ENCODE measurements at regions not wholly inside any gene's neighbourhood (a gene's known extent, or its start where the extent isn't known, plus 50 kb on each side); places are given as distances from the start of the nearest gene placed in this dataset.
"Not testable (repeated sequence)": the region's sequence is repeated elsewhere in the genome, so short reads cannot be mapped to it uniquely, and the experiment has no call there.

GRCh38 chr2:167783261-167784083 lies 463.9 kb downstream of the STK39 start:
- H3K9me3 ChIP-seq: no peaks in the 10 kb centered on the region
- no peaks in the 10 kb centered on the region for H3K4me1 ChIP-seq
- H3K36me3 ChIP-seq: no peaks in the 10 kb centered on the region
- DNase-seq (ENCODE audit: low spot score): no peak
- H3K27ac ChIP-seq: no peak overlapping the region
- no peaks in the 10 kb centered on the region for H3K27me3 ChIP-seq
- no peak for TF ChIP-seq CTCF (IDR thresholded peaks at IDR 0.05)
- H3K4me3 ChIP-seq: no peak overlapping the region

DNA sequence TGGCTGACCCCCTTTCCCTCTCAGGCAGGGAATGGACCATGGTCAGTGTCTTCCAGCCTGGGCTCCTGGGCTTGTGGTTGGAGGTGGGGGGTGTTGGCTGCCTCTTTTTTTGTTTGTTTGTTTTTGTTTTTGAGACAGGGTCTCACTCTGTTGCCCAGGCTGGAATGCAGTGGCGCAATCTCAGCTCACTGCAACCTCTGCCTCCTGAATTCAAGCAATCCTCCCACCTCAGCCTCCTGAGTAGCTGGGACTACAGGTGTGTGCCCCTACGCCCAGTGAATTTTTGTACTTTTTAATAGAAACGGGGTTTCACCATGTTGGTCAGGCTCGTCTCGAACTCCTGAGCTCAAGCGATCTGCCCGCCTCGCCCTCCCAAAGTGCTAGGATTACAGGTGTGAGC lies 465.8 kb downstream of the STK39 start:
- H3K4me3 ChIP-seq; DNase-seq (ENCODE audit: low spot score); H3K4me1 ChIP-seq; H3K9me3 ChIP-seq; H3K36me3 ChIP-seq; H3K27me3 ChIP-seq; H3K27ac ChIP-seq: not testable (repeated sequence)

- H3K4me1 ChIP-seq: no peaks in the 10 kb centered on the region
- no peaks in the 10 kb centered on the region for H3K36me3 ChIP-seq
- no peak overlapping the region for H3K4me3 ChIP-seq
- no peaks in the 10 kb centered on the region for H3K27me3 ChIP-seq
- no peaks in the 10 kb centered on the region for H3K9me3 ChIP-seq
- TF ChIP-seq CTCF (IDR thresholded peaks at IDR 0.05): no peak
- no peak for DNase-seq (ENCODE audit: low spot score)
- no peak overlapping the region for H3K27ac ChIP-seq
Measured at GRCh38 chr2:167776359-167776758, 471.0 kb downstream of the STK39 start.

DNA sequence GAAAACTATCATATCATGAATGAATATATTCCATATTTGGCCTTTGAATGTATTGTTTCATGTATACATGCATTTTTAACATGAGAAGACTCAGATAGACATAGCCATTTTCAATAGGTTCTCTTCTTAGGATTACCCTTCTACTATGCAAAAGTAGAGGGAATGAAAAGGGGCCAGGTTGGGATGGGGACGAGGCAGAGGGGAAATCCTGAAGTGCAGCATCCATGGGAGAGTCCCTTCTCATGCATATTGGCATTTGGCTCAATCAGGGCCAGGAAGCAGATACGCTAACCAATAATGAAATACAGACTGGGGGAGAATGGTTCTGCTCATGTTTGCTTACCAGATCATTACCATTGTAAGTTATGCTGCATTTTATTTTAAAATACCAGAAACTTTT lies 475.8 kb downstream of the STK39 start:
- Histone ChIP-seq H3K4me1 (no peaks in the 10 kb centered on the region), H3K27me3 (no peaks in the 10 kb centered on the region), H3K9me3 (no peaks in the 10 kb centered on the region), H3K4me3 (no peak overlapping the region), H3K27ac (no peak overlapping the region), H3K36me3 (no peaks in the 10 kb centered on the region)
- no peak for TF ChIP-seq CTCF (IDR thresholded peaks at IDR 0.05)
- no peak for DNase-seq (ENCODE audit: low spot score)

DNA sequence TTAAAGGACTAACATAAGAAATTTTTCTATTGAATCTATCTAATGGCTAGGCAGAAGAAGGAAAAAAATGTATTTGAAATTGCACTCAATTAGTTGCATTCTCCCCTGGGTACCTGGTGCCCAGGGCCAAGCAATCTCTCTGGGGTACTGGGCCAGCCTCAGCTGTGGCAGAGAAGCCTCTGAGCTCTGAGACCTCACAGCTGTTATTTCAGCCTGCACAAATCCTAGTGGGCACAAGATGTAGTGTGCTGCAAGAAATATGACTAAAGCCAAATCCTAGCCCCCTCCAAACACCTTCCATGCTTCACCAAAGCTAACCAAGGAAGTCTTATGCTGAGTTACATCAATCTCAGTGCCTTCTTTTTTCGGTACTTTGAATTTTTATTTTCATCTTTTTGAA lies 478.4 kb downstream of the STK39 start:
- Histone ChIP-seq H3K4me1 (no peaks in the 10 kb centered on the region), H3K4me3 (no peak overlapping the region), H3K27ac (no peak overlapping the region), H3K27me3 (no peaks in the 10 kb centered on the region), H3K9me3 (no peaks in the 10 kb centered on the region), H3K36me3 (no peaks in the 10 kb centered on the region)
- TF ChIP-seq CTCF (IDR thresholded peaks at IDR 0.05): no peak
- DNase-seq (ENCODE audit: low spot score): no peak

GRCh38 chr2:167767830-167768229 lies 479.6 kb downstream of the STK39 start:
- H3K36me3 ChIP-seq: no peaks in the 10 kb centered on the region
- H3K27me3 ChIP-seq: no peaks in the 10 kb centered on the region
- H3K4me3 ChIP-seq: no peak overlapping the region
- H3K4me1 ChIP-seq: no peaks in the 10 kb centered on the region
- DNase-seq (ENCODE audit: low spot score): no peak
- no peak overlapping the region for H3K27ac ChIP-seq
- TF ChIP-seq CTCF (IDR thresholded peaks at IDR 0.05): no peak
- H3K9me3 ChIP-seq: no peaks in the 10 kb centered on the region
